ENCODE measurements at regions not wholly inside any gene's neighbourhood (a gene's known extent, or its start where the extent isn't known, plus 50 kb on each side); places are given as distances from the start of the nearest gene placed in this dataset.
A peak's percentile ranks its signal among the peaks of the same experiment; 100 is the strongest.

DNA sequence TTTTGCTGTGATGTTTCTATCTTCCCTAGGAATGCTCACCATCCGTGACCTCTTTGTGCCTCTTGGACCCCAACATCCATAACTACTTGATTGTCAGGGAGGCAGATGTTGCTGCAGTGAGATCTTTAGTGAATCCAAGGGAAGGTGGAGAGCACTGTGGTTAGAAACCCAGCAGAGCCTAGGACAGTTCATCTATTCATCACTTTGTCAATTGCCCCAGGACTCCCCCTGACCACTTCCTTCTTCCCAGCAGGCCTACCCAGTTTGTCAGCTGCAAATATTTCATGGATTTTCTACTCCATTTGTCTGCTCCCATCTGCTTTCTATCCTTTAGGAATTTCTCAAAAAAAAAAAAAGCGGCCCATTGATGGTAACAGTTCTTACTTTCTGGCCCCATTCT is 942.8 kb downstream of the PCDH7 start:
- no TSS peak for BruUV-seq (replicated peaks)
- Histone ChIP-seq H3K27ac (ENCODE audit: low read depth, low read length, poor library complexity, severe bottlenecking) (no peak overlapping the region), H3K36me3 (ENCODE audit: insufficient read depth, low read length, poor library complexity, severe bottlenecking) (no peaks in the 10 kb centered on the region), H3K4me1 (ENCODE audit: insufficient read depth, low read length, poor library complexity, severe bottlenecking) (no peaks in the 10 kb centered on the region), H3K9me3 (ENCODE audit: low read depth, low read length, poor library complexity, severe bottlenecking) (no peaks in the 10 kb centered on the region), H3K27me3 (replicated peaks; ENCODE audit: insufficient read depth, low read depth, low read length, poor library complexity) (no peaks in the 10 kb centered on the region), H3K4me3 (ENCODE audit: low read depth, low read length, poor library complexity, severe bottlenecking) (no peak overlapping the region)
- ChIA-PET CTCF (no interaction called here), POLR2A (ENCODE audit: low non-redundant PET) (no interaction called here)
- intact Hi-C loops (cut with micrococcal nuclease; ENCODE audit: unreplicated experiment): no loop called here
- peak; percentile 36 for DNase-seq (ENCODE audit: low spot score)
- no peak for TF ChIP-seq EZH2 (IDR thresholded peaks at IDR 0.05; ENCODE audit: borderline replicate concordance, low read depth, low read length, poor library complexity, severe bottlenecking)
- TF ChIP-seq, protein P1, sequence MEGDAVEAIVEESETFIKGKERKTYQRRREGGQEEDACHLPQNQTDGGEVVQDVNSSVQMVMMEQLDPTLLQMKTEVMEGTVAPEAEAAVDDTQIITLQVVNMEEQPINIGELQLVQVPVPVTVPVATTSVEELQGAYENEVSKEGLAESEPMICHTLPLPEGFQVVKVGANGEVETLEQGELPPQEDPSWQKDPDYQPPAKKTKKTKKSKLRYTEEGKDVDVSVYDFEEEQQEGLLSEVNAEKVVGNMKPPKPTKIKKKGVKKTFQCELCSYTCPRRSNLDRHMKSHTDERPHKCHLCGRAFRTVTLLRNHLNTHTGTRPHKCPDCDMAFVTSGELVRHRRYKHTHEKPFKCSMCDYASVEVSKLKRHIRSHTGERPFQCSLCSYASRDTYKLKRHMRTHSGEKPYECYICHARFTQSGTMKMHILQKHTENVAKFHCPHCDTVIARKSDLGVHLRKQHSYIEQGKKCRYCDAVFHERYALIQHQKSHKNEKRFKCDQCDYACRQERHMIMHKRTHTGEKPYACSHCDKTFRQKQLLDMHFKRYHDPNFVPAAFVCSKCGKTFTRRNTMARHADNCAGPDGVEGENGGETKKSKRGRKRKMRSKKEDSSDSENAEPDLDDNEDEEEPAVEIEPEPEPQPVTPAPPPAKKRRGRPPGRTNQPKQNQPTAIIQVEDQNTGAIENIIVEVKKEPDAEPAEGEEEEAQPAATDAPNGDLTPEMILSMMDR (conservative IDR thresholded peaks at IDR 0.05; ENCODE audit: low read depth, low read length): no peak

DNA sequence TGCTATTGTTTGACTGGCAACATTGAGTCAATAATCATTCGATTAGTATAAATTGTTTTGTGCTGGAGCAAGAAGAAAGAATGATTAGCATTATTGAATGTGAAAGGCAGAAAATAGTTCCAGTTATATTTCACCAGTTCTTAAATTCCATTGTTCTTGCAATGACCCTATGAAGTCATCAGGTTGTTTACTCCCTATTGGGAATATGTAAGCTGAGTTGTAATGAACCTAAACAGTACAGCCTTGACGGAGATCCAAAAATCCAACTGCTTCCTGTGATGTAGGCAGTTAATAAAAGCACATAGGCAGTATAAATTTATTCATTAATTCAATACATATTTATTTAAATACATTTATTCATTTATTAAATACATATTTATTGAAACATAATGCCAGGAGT is 947.5 kb downstream of the PCDH7 start:
- Histone ChIP-seq H3K27ac (ENCODE audit: low read depth, low read length, poor library complexity, severe bottlenecking) (no peak overlapping the region), H3K4me1 (ENCODE audit: insufficient read depth, low read length, poor library complexity, severe bottlenecking) (peaks cover 4% of the 10 kb centered on the region), H3K27me3 (replicated peaks; ENCODE audit: insufficient read depth, low read depth, low read length, poor library complexity) (no peaks in the 10 kb centered on the region), H3K9me3 (ENCODE audit: low read depth, low read length, poor library complexity, severe bottlenecking) (no peaks in the 10 kb centered on the region), H3K36me3 (ENCODE audit: insufficient read depth, low read length, poor library complexity, severe bottlenecking) (no peaks in the 10 kb centered on the region), H3K4me3 (ENCODE audit: low read depth, low read length, poor library complexity, severe bottlenecking) (no peak overlapping the region)
- intact Hi-C loops (cut with micrococcal nuclease; ENCODE audit: unreplicated experiment): no loop called here
- ChIA-PET POLR2A (ENCODE audit: low non-redundant PET) (no interaction called here), CTCF (no interaction called here)
- DNase-seq (ENCODE audit: low spot score): no peak
- no TSS peak for BruUV-seq (replicated peaks)
- no peak for TF ChIP-seq EZH2 (IDR thresholded peaks at IDR 0.05; ENCODE audit: borderline replicate concordance, low read depth, low read length, poor library complexity, severe bottlenecking)

DNA sequence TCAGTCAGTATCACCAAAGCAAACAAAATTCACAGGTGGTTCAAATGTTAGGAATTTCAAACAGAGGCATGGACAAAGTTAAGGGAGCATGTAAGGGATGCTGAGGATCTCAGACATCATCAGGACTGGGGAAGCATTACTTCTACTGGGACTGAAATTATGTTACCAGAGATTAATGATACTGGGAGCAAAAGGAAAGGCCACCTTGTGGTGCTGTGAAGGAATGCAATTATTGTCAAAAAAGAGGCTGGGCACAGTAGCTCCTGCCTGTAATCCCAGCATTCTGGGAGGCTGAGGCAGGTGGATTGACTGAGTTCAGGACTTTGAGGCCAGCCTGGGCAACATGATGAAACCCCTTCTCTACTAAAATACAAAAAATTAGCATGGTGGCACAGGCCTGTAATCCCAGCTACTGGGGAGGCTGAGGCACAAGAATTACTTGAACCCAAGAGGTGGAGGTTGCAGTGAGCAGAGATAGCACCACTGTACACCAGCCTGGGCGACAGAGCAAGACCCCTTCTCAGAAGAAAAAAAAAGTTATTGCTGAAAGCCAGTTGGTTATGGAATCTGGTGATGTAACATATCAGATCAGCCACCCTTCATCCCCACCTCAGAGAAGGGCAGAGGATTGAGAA is 954.3 kb downstream of the PCDH7 start:
- POLR2A ChIA-PET (ENCODE audit: low non-redundant PET): no interaction called here
- DNase-seq (ENCODE audit: low spot score): peak; percentile 54
- no peak overlapping the region for H3K27ac ChIP-seq (ENCODE audit: low read depth, low read length, poor library complexity, severe bottlenecking)
- peaks cover 23% of the 10 kb centered on the region for H3K4me1 ChIP-seq (ENCODE audit: insufficient read depth, low read length, poor library complexity, severe bottlenecking)
- intact Hi-C loops (cut with micrococcal nuclease; ENCODE audit: unreplicated experiment): loop anchor here (10.0 kb wide), 1 partner anchor 710 kb away; no protein-coding TSS in a partner anchor
- H3K9me3 ChIP-seq (ENCODE audit: low read depth, low read length, poor library complexity, severe bottlenecking): no peaks in the 10 kb centered on the region
- no peak for TF ChIP-seq EZH2 (IDR thresholded peaks at IDR 0.05; ENCODE audit: borderline replicate concordance, low read depth, low read length, poor library complexity, severe bottlenecking)
- TF ChIP-seq, protein P1 (conservative IDR thresholded peaks at IDR 0.05; ENCODE audit: low read depth, low read length): peak; percentile 70
- no TSS peak for BruUV-seq (replicated peaks)
- CTCF ChIA-PET: no interaction called here
- H3K4me3 ChIP-seq (ENCODE audit: low read depth, low read length, poor library complexity, severe bottlenecking): no peak overlapping the region
- H3K36me3 ChIP-seq (ENCODE audit: insufficient read depth, low read length, poor library complexity, severe bottlenecking): no peaks in the 10 kb centered on the region
- no peaks in the 10 kb centered on the region for H3K27me3 ChIP-seq (replicated peaks; ENCODE audit: insufficient read depth, low read depth, low read length, poor library complexity)

DNA sequence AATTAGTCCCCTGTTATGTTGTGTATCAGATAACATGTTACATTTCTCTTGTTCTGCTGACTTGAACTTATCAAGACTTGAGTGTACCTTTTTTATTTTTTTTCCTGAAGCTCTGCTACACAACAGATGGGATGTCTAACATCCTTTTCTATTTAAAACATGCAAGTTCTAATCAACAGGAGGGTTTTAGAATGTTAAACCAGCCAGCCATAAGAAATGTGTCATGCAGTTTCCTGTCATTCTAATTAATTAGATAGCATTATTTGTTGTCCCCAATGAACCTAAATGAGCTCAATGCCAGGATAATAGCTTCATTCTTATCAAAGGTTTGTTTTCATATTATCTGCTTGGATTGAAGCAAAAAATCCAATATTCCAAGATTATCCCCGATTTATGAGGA is 958.2 kb downstream of the PCDH7 start:
- intact Hi-C loops (cut with micrococcal nuclease; ENCODE audit: unreplicated experiment): loop anchor here (5.0 to 10.0 kb wide), 2 partner anchors 306 to 714 kb away; no protein-coding TSS in a partner anchor

More for the DNA sequence above, 958.2 kb downstream of the PCDH7 start:
- Histone ChIP-seq H3K36me3 (ENCODE audit: insufficient read depth, low read length, poor library complexity, severe bottlenecking) (no peaks in the 10 kb centered on the region), H3K27ac (ENCODE audit: low read depth, low read length, poor library complexity, severe bottlenecking) (no peak overlapping the region), H3K27me3 (replicated peaks; ENCODE audit: insufficient read depth, low read depth, low read length, poor library complexity) (no peaks in the 10 kb centered on the region), H3K4me1 (ENCODE audit: insufficient read depth, low read length, poor library complexity, severe bottlenecking) (peaks cover 23% of the 10 kb centered on the region), H3K9me3 (ENCODE audit: low read depth, low read length, poor library complexity, severe bottlenecking) (no peaks in the 10 kb centered on the region), H3K4me3 (ENCODE audit: low read depth, low read length, poor library complexity, severe bottlenecking) (no peak overlapping the region)
- no TSS peak for BruUV-seq (replicated peaks)
- peak; percentile 43 for DNase-seq (ENCODE audit: low spot score)
- TF ChIP-seq EZH2 (IDR thresholded peaks at IDR 0.05; ENCODE audit: borderline replicate concordance, low read depth, low read length, poor library complexity, severe bottlenecking): no peak
- CTCF ChIA-PET: no interaction called here
- POLR2A ChIA-PET (ENCODE audit: low non-redundant PET): no interaction called here
